ENCODE measurements at regions not wholly inside any gene's neighbourhood (a gene's known extent, or its start where the extent isn't known, plus 50 kb on each side); places are given as distances from the start of the nearest gene placed in this dataset.

GRCh38 chr10:24041034-24041433 is 167.9 kb upstream of the KIAA1217 start:
- TF ChIP-seq CTCF (IDR thresholded peaks at IDR 0.05): no peak
- Mint-ChIP-seq H3K9me3 (ENCODE audit: unreplicated experiment) (peaks cover 6% of the 10 kb centered on the region), H3K36me3 (ENCODE audit: unreplicated experiment) (no peaks in the 10 kb centered on the region), H3K4me1 (ENCODE audit: unreplicated experiment) (no peaks in the 10 kb centered on the region), H3K27ac (ENCODE audit: unreplicated experiment) (no peak overlapping the region), H3K27me3 (ENCODE audit: unreplicated experiment) (no peaks in the 10 kb centered on the region), H3K4me3 (ENCODE audit: unreplicated experiment) (no peak overlapping the region)
- DNase-seq (ENCODE audit: extremely low spot score, unreplicated experiment): no peak

GRCh38 chr10:24041834-24042233 is 167.1 kb upstream of the KIAA1217 start:
- Mint-ChIP-seq H3K27me3 (ENCODE audit: unreplicated experiment) (no peaks in the 10 kb centered on the region), H3K4me1 (ENCODE audit: unreplicated experiment) (no peaks in the 10 kb centered on the region), H3K36me3 (ENCODE audit: unreplicated experiment) (no peaks in the 10 kb centered on the region), H3K4me3 (ENCODE audit: unreplicated experiment) (no peak overlapping the region), H3K9me3 (ENCODE audit: unreplicated experiment) (peaks cover 6% of the 10 kb centered on the region), H3K27ac (ENCODE audit: unreplicated experiment) (no peak overlapping the region)
- no peak for DNase-seq (ENCODE audit: extremely low spot score, unreplicated experiment)
- TF ChIP-seq CTCF (IDR thresholded peaks at IDR 0.05): no peak

- no peak for DNase-seq (ENCODE audit: extremely low spot score, unreplicated experiment)
Measured at GRCh38 chr10:24042884-24043283, 166.1 kb upstream of the KIAA1217 start.

GRCh38 chr10:24046060-24046459 is 162.9 kb upstream of the KIAA1217 start:
- Mint-ChIP-seq H3K27ac (ENCODE audit: unreplicated experiment) (no peak overlapping the region), H3K36me3 (ENCODE audit: unreplicated experiment) (no peaks in the 10 kb centered on the region), H3K27me3 (ENCODE audit: unreplicated experiment) (no peaks in the 10 kb centered on the region), H3K4me3 (ENCODE audit: unreplicated experiment) (no peak overlapping the region), H3K4me1 (ENCODE audit: unreplicated experiment) (no peaks in the 10 kb centered on the region), H3K9me3 (ENCODE audit: unreplicated experiment) (peaks cover 14% of the 10 kb centered on the region)
- DNase-seq (ENCODE audit: extremely low spot score, unreplicated experiment): no peak
- no peak for TF ChIP-seq CTCF (IDR thresholded peaks at IDR 0.05)

More at GRCh38 chr10:24042884-24043283, 166.1 kb upstream of the KIAA1217 start:
- Mint-ChIP-seq H3K4me3 (ENCODE audit: unreplicated experiment) (no peak overlapping the region), H3K9me3 (ENCODE audit: unreplicated experiment) (peaks cover 6% of the 10 kb centered on the region), H3K27ac (ENCODE audit: unreplicated experiment) (no peak overlapping the region), H3K4me1 (ENCODE audit: unreplicated experiment) (no peaks in the 10 kb centered on the region), H3K36me3 (ENCODE audit: unreplicated experiment) (no peaks in the 10 kb centered on the region), H3K27me3 (ENCODE audit: unreplicated experiment) (no peaks in the 10 kb centered on the region)
- no peak for TF ChIP-seq CTCF (IDR thresholded peaks at IDR 0.05)

GRCh38 chr10:24047176-24047575 is 161.8 kb upstream of the KIAA1217 start:
- Mint-ChIP-seq H3K36me3 (ENCODE audit: unreplicated experiment) (no peaks in the 10 kb centered on the region), H3K4me1 (ENCODE audit: unreplicated experiment) (no peaks in the 10 kb centered on the region)

More at GRCh38 chr10:24047176-24047575, 161.8 kb upstream of the KIAA1217 start:
- H3K9me3 Mint-ChIP-seq (ENCODE audit: unreplicated experiment): peaks cover 22% of the 10 kb centered on the region
- no peaks in the 10 kb centered on the region for H3K27me3 Mint-ChIP-seq (ENCODE audit: unreplicated experiment)
- no peak for DNase-seq (ENCODE audit: extremely low spot score, unreplicated experiment)
- TF ChIP-seq CTCF (IDR thresholded peaks at IDR 0.05): no peak
- H3K27ac Mint-ChIP-seq (ENCODE audit: unreplicated experiment): no peak overlapping the region
- no peak overlapping the region for H3K4me3 Mint-ChIP-seq (ENCODE audit: unreplicated experiment)

Data from osteocyte (in vitro differentiated cells).